HL-60 (cell line): ENCODE measurements at regions not wholly inside any gene's neighbourhood (a gene's known extent, or its start where the extent isn't known, plus 50 kb on each side); places are given as distances from the start of the nearest gene placed in this dataset.

Experiments used
- CTCF ChIP-seq: IDR thresholded peaks from one replicate; pipeline ENCODE4 v1.5.1; 2011; ENCODE audit warnings: low read length, control low read depth, inconsistent platforms; ENCODE audit not compliant: insufficient read depth
- GABPA ChIP-seq: IDR thresholded peaks from 2 replicates; pipeline ENCODE4 v1.6.1; 2012; ENCODE audit warnings: low read depth
- POLR2AphosphoS5 ChIP-seq: IDR thresholded peaks from 2 replicates; pipeline ENCODE4 v1.6.1; 2012; ENCODE audit warnings: low read depth
- SPI1 ChIP-seq: IDR thresholded peaks from 2 replicates; pipeline ENCODE4 v1.6.1; 2012; ENCODE audit warnings: low read depth, mild to moderate bottlenecking, borderline replicate concordance
- TF ChIP-seq, protein P1 (sequence below): IDR thresholded peaks from 2 replicates; pipeline ENCODE4 v1.6.1; 2012; ENCODE audit warnings: low read depth; ENCODE audit not compliant: insufficient replicate concordance

GRCh38 chr3:31407665-31408064, 125.1 kb upstream of the STT3B start:
- TF ChIP-seq CTCF (no peak), POLR2AphosphoS5 (no peak), SPI1 (no peak), GABPA (no peak)
- TF ChIP-seq, protein P1, sequence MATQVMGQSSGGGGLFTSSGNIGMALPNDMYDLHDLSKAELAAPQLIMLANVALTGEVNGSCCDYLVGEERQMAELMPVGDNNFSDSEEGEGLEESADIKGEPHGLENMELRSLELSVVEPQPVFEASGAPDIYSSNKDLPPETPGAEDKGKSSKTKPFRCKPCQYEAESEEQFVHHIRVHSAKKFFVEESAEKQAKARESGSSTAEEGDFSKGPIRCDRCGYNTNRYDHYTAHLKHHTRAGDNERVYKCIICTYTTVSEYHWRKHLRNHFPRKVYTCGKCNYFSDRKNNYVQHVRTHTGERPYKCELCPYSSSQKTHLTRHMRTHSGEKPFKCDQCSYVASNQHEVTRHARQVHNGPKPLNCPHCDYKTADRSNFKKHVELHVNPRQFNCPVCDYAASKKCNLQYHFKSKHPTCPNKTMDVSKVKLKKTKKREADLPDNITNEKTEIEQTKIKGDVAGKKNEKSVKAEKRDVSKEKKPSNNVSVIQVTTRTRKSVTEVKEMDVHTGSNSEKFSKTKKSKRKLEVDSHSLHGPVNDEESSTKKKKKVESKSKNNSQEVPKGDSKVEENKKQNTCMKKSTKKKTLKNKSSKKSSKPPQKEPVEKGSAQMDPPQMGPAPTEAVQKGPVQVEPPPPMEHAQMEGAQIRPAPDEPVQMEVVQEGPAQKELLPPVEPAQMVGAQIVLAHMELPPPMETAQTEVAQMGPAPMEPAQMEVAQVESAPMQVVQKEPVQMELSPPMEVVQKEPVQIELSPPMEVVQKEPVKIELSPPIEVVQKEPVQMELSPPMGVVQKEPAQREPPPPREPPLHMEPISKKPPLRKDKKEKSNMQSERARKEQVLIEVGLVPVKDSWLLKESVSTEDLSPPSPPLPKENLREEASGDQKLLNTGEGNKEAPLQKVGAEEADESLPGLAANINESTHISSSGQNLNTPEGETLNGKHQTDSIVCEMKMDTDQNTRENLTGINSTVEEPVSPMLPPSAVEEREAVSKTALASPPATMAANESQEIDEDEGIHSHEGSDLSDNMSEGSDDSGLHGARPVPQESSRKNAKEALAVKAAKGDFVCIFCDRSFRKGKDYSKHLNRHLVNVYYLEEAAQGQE: no peak
